HUES6 (cell line): ENCODE measurements at regions not wholly inside any gene's neighbourhood (a gene's known extent, or its start where the extent isn't known, plus 50 kb on each side); places are given as distances from the start of the nearest gene placed in this dataset.

Experiments used
- H3K27ac ChIP-seq: 2 replicates; pipeline ENCODE4 v1.7.0; 2013; ENCODE audit warnings: low read depth, mild to moderate bottlenecking, low read length, inconsistent platforms
- H3K27me3 ChIP-seq: 2 replicates; pipeline ENCODE4 v1.6.1; 2013; ENCODE audit warnings: low read length; ENCODE audit not compliant: control insufficient read depth, insufficient read depth
- H3K36me3 ChIP-seq: 2 replicates; pipeline ENCODE4 v1.6.1; 2013; ENCODE audit warnings: low read length; ENCODE audit not compliant: control insufficient read depth, insufficient read depth
- H3K4me1 ChIP-seq: 2 replicates; pipeline ENCODE4 v1.6.1; 2013; ENCODE audit warnings: low read length; ENCODE audit not compliant: control insufficient read depth, insufficient read depth
- H3K4me3 ChIP-seq: 2 replicates; pipeline ENCODE4 v1.5.1; 2013; ENCODE audit warnings: low read depth, low read length
- H3K9ac ChIP-seq: one replicate; pipeline ENCODE4 v1.6.1; 2013; ENCODE audit warnings: mild to moderate bottlenecking, low read length
- H3K9me3 ChIP-seq: 2 replicates; pipeline ENCODE4 v1.6.1; 2013; ENCODE audit warnings: low read depth, low read length; ENCODE audit not compliant: control insufficient read depth, insufficient read depth

- no peak overlapping the region for H3K9ac ChIP-seq
- no peaks in the 10 kb centered on the region for H3K9me3 ChIP-seq
- H3K27ac ChIP-seq, result no peak overlapping the region
- H3K27me3 ChIP-seq, result no peaks in the 10 kb centered on the region
- H3K4me3 ChIP-seq, result no peak overlapping the region
- H3K4me1 ChIP-seq, result no peaks in the 10 kb centered on the region
- H3K36me3 ChIP-seq, result no peaks in the 10 kb centered on the region
Observed at GRCh38 chr10:111384556-111384955, 307.7 kb downstream of the ADRA2A start.

GRCh38 chr10:111390813-111391563 lies 314.2 kb downstream of the ADRA2A start:
- Histone ChIP-seq H3K9ac (no peak overlapping the region), H3K27me3 (no peaks in the 10 kb centered on the region), H3K36me3 (no peaks in the 10 kb centered on the region), H3K9me3 (0 out of 2 replicates have a peak, but pooled peaks cover 3% of the 10 kb centered on the region), H3K4me3 (no peak overlapping the region), H3K27ac (no peak overlapping the region), H3K4me1 (peaks cover 8% of the 10 kb centered on the region; the same call in 1 of the 2 replicates)

- no peak overlapping the region for H3K4me3 ChIP-seq
- H3K27me3 ChIP-seq, result no peaks in the 10 kb centered on the region
- 0 out of 2 replicates have a peak, but pooled peaks cover 3% of the 10 kb centered on the region for H3K9me3 ChIP-seq
- no peak overlapping the region for H3K27ac ChIP-seq
- no peak overlapping the region for H3K9ac ChIP-seq
- peaks cover 8% of the 10 kb centered on the region; the same call in 1 of the 2 replicates for H3K4me1 ChIP-seq
- no peaks in the 10 kb centered on the region for H3K36me3 ChIP-seq
Observed at GRCh38 chr10:111392159-111392558, 315.3 kb downstream of the ADRA2A start.

- no peak overlapping the region for H3K27ac ChIP-seq
- H3K4me1 ChIP-seq, result peaks cover 8% of the 10 kb centered on the region; the same call in 1 of the 2 replicates
- H3K36me3 ChIP-seq, result no peaks in the 10 kb centered on the region
- no peaks in the 10 kb centered on the region for H3K27me3 ChIP-seq
- H3K9ac ChIP-seq, result no peak overlapping the region
- H3K4me3 ChIP-seq, result no peak overlapping the region
- 0 out of 2 replicates have a peak, but pooled peaks cover 3% of the 10 kb centered on the region for H3K9me3 ChIP-seq
Observed at GRCh38 chr10:111392910-111393309, 316.1 kb downstream of the ADRA2A start.

GRCh38 chr10:111410740-111411139 lies 333.9 kb downstream of the ADRA2A start:
- no peak overlapping the region for H3K9ac ChIP-seq
- no peaks in the 10 kb centered on the region for H3K27me3 ChIP-seq
- no peaks in the 10 kb centered on the region for H3K9me3 ChIP-seq
- H3K4me1 ChIP-seq, result no peaks in the 10 kb centered on the region
- H3K4me3 ChIP-seq, result no peak overlapping the region
- no peaks in the 10 kb centered on the region for H3K36me3 ChIP-seq
- no peak overlapping the region for H3K27ac ChIP-seq

GRCh38 chr10:111425459-111425858 lies 348.6 kb downstream of the ADRA2A start:
- Histone ChIP-seq H3K27ac (no peak overlapping the region), H3K9me3 (no peaks in the 10 kb centered on the region), H3K36me3 (no peaks in the 10 kb centered on the region), H3K4me1 (no peaks in the 10 kb centered on the region), H3K27me3 (no peaks in the 10 kb centered on the region), H3K9ac (no peak overlapping the region), H3K4me3 (no peak overlapping the region)

GRCh38 chr10:111429288-111430028 lies 352.6 kb downstream of the ADRA2A start:
- Histone ChIP-seq H3K27me3 (no peaks in the 10 kb centered on the region), H3K27ac (no peak overlapping the region), H3K9me3 (no peaks in the 10 kb centered on the region), H3K36me3 (no peaks in the 10 kb centered on the region), H3K4me1 (no peaks in the 10 kb centered on the region), H3K4me3 (no peak overlapping the region), H3K9ac (no peak overlapping the region)

- Histone ChIP-seq H3K4me3 (no peak overlapping the region), H3K36me3 (no peaks in the 10 kb centered on the region), H3K9ac (no peak overlapping the region), H3K9me3 (no peaks in the 10 kb centered on the region), H3K27ac (no peak overlapping the region), H3K4me1 (no peaks in the 10 kb centered on the region), H3K27me3 (no peaks in the 10 kb centered on the region)
Observed at GRCh38 chr10:111430070-111430469, 353.2 kb downstream of the ADRA2A start.

- Histone ChIP-seq H3K36me3 (no peaks in the 10 kb centered on the region), H3K9me3 (no peaks in the 10 kb centered on the region), H3K4me1 (no peaks in the 10 kb centered on the region), H3K27ac (no peak overlapping the region), H3K4me3 (no peak overlapping the region), H3K9ac (no peak overlapping the region), H3K27me3 (no peaks in the 10 kb centered on the region)
Observed at GRCh38 chr10:111432588-111432987, 355.8 kb downstream of the ADRA2A start.

- Histone ChIP-seq H3K36me3 (no peaks in the 10 kb centered on the region), H3K4me1 (no peaks in the 10 kb centered on the region), H3K4me3 (no peak overlapping the region), H3K27ac (no peak overlapping the region), H3K27me3 (no peaks in the 10 kb centered on the region), H3K9me3 (no peaks in the 10 kb centered on the region), H3K9ac (no peak overlapping the region)
Observed at GRCh38 chr10:111435871-111436270, 359.0 kb downstream of the ADRA2A start.
